Karpas-422 (cell line): ENCODE measurements at regions not wholly inside any gene's neighbourhood (a gene's known extent, or its start where the extent isn't known, plus 50 kb on each side); places are given as distances from the start of the nearest gene placed in this dataset.

Experiments
- DNase-seq: peaks from one replicate; pipeline ENCODE4 v3.0.0-alpha.2; 2015
- H2AFZ ChIP-seq: fragments of 200-600 bp; sonication (generic); 2 replicates; pipeline ENCODE4 v1.6.1; 2014; ENCODE audit warnings: antibody characterized with exemption, low read length, mixed read lengths
- H3K27ac ChIP-seq: fragments of 200-600 bp; sonication (generic); 2 replicates; pipeline ENCODE4 v1.5.1; 2014; ENCODE audit warnings: mild to moderate bottlenecking, low read length, moderate library complexity
- H3K27me3 ChIP-seq: fragments of 200-600 bp; sonication (generic); 2 replicates; pipeline ENCODE4 v1.6.1; 2014; ENCODE audit warnings: low read length, mixed read lengths
- H3K36me3 ChIP-seq: fragments of 200-600 bp; sonication (generic); 2 replicates; pipeline ENCODE4 v1.6.1; 2014; ENCODE audit warnings: low read length, mixed read lengths; ENCODE audit not compliant: insufficient read depth
- H3K4me1 ChIP-seq: fragments of 200-600 bp; sonication (generic); 2 replicates; pipeline ENCODE4 v1.6.1; 2014; ENCODE audit warnings: mild to moderate bottlenecking, low read length, mixed read lengths
- H3K4me2 ChIP-seq: fragments of 200-600 bp; sonication (generic); 2 replicates; pipeline ENCODE4 v1.6.1; 2014; ENCODE audit warnings: low read length, low read depth, mild to moderate bottlenecking; ENCODE audit not compliant: poor library complexity, severe bottlenecking
- H3K4me3 ChIP-seq: fragments of 200-600 bp; sonication (generic); 2 replicates; pipeline ENCODE4 v1.5.1; 2014; ENCODE audit warnings: mild to moderate bottlenecking, antibody characterized with exemption, low read length, mixed read lengths
- H3K79me2 ChIP-seq: fragments of 200-600 bp; sonication (generic); 2 replicates; pipeline ENCODE4 v1.6.1; 2014; ENCODE audit warnings: mild to moderate bottlenecking, low read length, mixed read lengths
- H3K9ac ChIP-seq: fragments of 200-600 bp; sonication (generic); 2 replicates; pipeline ENCODE4 v1.6.0; 2014; ENCODE audit warnings: low read length
- H3K9me2 ChIP-seq: fragments of 200-600 bp; sonication (generic), shearing (Covaris generic); replicated peaks from 2 replicates; pipeline ENCODE4 v1.6.0; 2014; ENCODE audit warnings: mild to moderate bottlenecking, low read length, moderate library complexity; ENCODE audit not compliant: insufficient read depth
- H3K9me3 ChIP-seq: fragments of 300-700, 200-600 bp; sonication (generic); 2 replicates; pipeline ENCODE4 v1.6.1; 2014; ENCODE audit warnings: low read length, mixed read lengths
- H4K20me1 ChIP-seq: fragments of 200-600 bp; sonication (generic); 2 replicates; pipeline ENCODE4 v1.6.1; 2014; ENCODE audit warnings: mild to moderate bottlenecking, antibody characterized with exemption, low read length, low read depth; ENCODE audit not compliant: insufficient read depth

DNA sequence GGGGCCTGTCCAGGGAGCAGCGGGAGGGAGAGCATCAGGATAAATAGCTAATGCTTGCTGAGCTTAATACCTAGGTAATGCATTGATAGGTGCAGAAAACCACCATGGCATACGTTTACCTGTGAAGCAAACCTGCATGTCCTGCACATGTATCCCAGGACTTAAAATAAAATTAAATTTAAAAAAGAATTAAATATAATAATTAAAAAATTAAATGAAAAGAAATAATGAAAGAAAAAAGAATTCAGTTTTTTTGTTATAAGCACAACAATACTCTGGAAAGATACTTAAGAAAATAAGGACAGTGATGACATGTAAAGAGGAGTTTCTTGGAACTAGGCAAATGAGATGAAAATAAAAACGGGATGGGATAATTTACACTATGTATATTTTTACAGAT is 386.2 kb downstream of the LRRIQ3 start:
- H3K79me2 ChIP-seq, result no peaks in the 10 kb centered on the region

DNA sequence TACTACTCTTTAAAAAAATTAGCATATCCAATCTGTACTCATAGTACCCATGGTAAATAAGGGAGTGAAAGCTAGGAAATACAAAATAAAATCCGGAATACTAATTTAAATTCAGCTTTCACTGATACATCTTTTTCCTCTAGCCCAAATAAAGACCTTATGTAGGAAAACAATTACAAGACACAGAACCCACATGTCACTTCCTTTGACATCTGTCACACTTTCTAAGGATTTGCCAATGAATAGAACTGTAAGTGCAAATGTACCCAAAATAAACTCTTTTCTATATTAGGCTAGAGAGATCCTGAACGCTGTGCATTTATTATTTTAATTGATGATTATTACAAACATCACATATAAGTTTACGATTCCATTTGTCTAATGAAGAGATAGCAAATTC is 393.0 kb downstream of the LRRIQ3 start:
- Histone ChIP-seq H2AFZ (no peak overlapping the region), H3K27me3 (no peaks in the 10 kb centered on the region), H3K9me3 (peaks cover 3% of the 10 kb centered on the region; the same call in 1 of the 2 replicates), H3K27ac (no peak overlapping the region), H3K36me3 (no peaks in the 10 kb centered on the region), H3K4me3 (no peak overlapping the region), H4K20me1 (no peaks in the 10 kb centered on the region), H3K4me2 (no peak overlapping the region), H3K9me2 (no peaks in the 10 kb centered on the region), H3K9ac (no peak overlapping the region), H3K4me1 (no peaks in the 10 kb centered on the region), H3K79me2 (no peaks in the 10 kb centered on the region)
- DNase-seq, result no peak

More for the DNA sequence above, 386.2 kb downstream of the LRRIQ3 start:
- no peak overlapping the region for H3K4me2 ChIP-seq
- H3K9me3 ChIP-seq, result peaks cover 12% of the 10 kb centered on the region
- no peak overlapping the region for H3K27ac ChIP-seq
- H2AFZ ChIP-seq, result no peak overlapping the region
- no peaks in the 10 kb centered on the region for H4K20me1 ChIP-seq
- DNase-seq, result no peak
- H3K36me3 ChIP-seq, result no peaks in the 10 kb centered on the region
- no peak overlapping the region for H3K4me3 ChIP-seq
- no peaks in the 10 kb centered on the region for H3K9me2 ChIP-seq
- H3K9ac ChIP-seq, result no peak overlapping the region
- no peaks in the 10 kb centered on the region for H3K4me1 ChIP-seq
- no peaks in the 10 kb centered on the region for H3K27me3 ChIP-seq

GRCh38 chr1:73803380-73803779 is 394.6 kb downstream of the LRRIQ3 start:
- no peak overlapping the region for H3K4me2 ChIP-seq
- H2AFZ ChIP-seq, result no peak overlapping the region
- H3K4me1 ChIP-seq, result no peaks in the 10 kb centered on the region

GRCh38 chr1:73801912-73802429 is 396.0 kb downstream of the LRRIQ3 start:
- DNase-seq, result no peak
- Histone ChIP-seq H3K27me3 (no peaks in the 10 kb centered on the region), H3K9me2 (no peaks in the 10 kb centered on the region), H4K20me1 (no peaks in the 10 kb centered on the region), H3K36me3 (no peaks in the 10 kb centered on the region), H3K4me2 (no peak overlapping the region), H2AFZ (no peak overlapping the region), H3K79me2 (no peaks in the 10 kb centered on the region), H3K4me3 (no peak overlapping the region), H3K27ac (no peak overlapping the region), H3K9me3 (0 out of 2 replicates have a peak, but pooled peaks cover 3% of the 10 kb centered on the region), H3K4me1 (no peaks in the 10 kb centered on the region), H3K9ac (no peak overlapping the region)

More at GRCh38 chr1:73803380-73803779, 394.6 kb downstream of the LRRIQ3 start:
- no peak overlapping the region for H3K4me3 ChIP-seq
- H3K9ac ChIP-seq, result no peak overlapping the region
- no peaks in the 10 kb centered on the region for H4K20me1 ChIP-seq
- DNase-seq, result no peak
- no peaks in the 10 kb centered on the region for H3K9me2 ChIP-seq
- no peak overlapping the region for H3K27ac ChIP-seq
- peaks cover 3% of the 10 kb centered on the region; the same call in 1 of the 2 replicates for H3K9me3 ChIP-seq
- H3K27me3 ChIP-seq, result no peaks in the 10 kb centered on the region
- no peaks in the 10 kb centered on the region for H3K79me2 ChIP-seq
- no peaks in the 10 kb centered on the region for H3K36me3 ChIP-seq

DNA sequence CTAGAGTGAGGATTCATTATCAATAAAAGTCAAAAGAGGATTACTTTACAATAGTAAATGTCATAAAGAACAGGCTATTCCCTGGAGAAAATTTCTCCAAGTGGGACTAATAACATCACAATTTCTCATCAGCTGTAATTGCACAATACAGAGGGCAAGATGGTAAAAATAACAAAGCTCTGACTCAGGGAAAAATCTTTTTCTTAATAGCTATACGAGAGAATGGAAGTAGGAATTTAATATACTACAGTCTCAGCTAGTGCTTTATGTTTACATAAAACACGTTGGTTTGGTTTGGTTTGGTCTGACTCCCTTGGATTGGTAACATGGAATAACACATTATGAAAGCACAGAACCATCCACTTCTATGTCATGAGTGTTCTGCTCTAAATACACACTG is 397.6 kb downstream of the LRRIQ3 start:
- Histone ChIP-seq H3K27me3 (no peaks in the 10 kb centered on the region), H3K79me2 (no peaks in the 10 kb centered on the region)
- DNase-seq, result no peak

DNA sequence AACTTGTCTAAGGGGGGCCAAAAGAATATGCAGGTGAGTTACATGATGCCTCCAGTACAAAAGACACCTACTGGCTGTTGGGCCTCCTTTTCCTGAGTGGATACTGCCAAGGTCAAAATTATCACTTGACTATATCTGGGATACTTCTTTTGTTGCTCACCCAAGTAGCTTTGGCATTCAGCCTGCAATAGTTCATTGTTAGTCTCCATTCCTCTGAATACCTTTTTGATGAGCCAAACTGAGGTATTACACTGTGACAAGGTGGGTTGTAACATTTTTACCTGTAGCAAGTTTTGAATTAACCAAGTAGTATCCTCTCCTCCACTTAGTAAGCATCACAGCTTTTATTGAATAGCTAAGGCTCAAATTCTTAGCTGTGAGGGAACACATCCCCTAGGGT is 408.0 kb downstream of the LRRIQ3 start:
- H3K4me3 ChIP-seq, result no peak overlapping the region
- no peak overlapping the region for H3K4me2 ChIP-seq
- H4K20me1 ChIP-seq, result no peaks in the 10 kb centered on the region
- H3K36me3 ChIP-seq, result no peaks in the 10 kb centered on the region
- H3K9me3 ChIP-seq, result peaks cover 6% of the 10 kb centered on the region
- H3K79me2 ChIP-seq, result no peaks in the 10 kb centered on the region
- H2AFZ ChIP-seq, result no peak overlapping the region
- no peaks in the 10 kb centered on the region for H3K27me3 ChIP-seq
- no peak overlapping the region for H3K9ac ChIP-seq
- no peaks in the 10 kb centered on the region for H3K4me1 ChIP-seq
- no peak overlapping the region for H3K27ac ChIP-seq
- no peaks in the 10 kb centered on the region for H3K9me2 ChIP-seq
- DNase-seq, result no peak

More for the DNA sequence above, 397.6 kb downstream of the LRRIQ3 start:
- Histone ChIP-seq H3K9ac (no peak overlapping the region), H3K9me3 (no peaks in the 10 kb centered on the region), H3K4me2 (no peak overlapping the region), H3K27ac (no peak overlapping the region), H3K9me2 (no peaks in the 10 kb centered on the region), H3K36me3 (no peaks in the 10 kb centered on the region), H3K4me1 (no peaks in the 10 kb centered on the region), H4K20me1 (no peaks in the 10 kb centered on the region), H3K4me3 (no peak overlapping the region), H2AFZ (no peak overlapping the region)

DNA sequence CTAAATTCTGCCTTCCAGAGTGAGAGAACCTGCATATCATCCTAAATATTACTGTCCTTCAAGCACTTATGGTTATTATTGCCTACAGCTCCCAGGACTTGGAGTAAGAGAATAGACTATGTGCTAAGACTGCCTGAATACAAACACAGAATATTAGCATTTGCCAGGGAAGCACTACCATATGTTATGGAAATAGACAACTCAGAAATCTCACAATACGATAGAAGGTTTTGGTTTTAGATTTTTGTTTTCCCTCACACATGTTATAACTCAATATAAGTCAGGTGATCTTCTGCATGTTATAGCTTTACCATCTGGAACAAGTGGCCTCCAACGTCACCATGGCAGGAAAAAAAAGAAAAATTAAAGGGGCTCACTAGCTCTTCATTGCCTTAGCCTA is 413.9 kb downstream of the LRRIQ3 start:
- DNase-seq, result no peak
- no peaks in the 10 kb centered on the region for H3K79me2 ChIP-seq
- H3K4me1 ChIP-seq, result no peaks in the 10 kb centered on the region
- no peaks in the 10 kb centered on the region for H3K9me2 ChIP-seq
- H3K4me3 ChIP-seq, result no peak overlapping the region
- no peak overlapping the region for H3K4me2 ChIP-seq
- H3K27ac ChIP-seq, result no peak overlapping the region
- peaks cover 13% of the 10 kb centered on the region for H3K9me3 ChIP-seq
- no peaks in the 10 kb centered on the region for H3K27me3 ChIP-seq
- no peak overlapping the region for H2AFZ ChIP-seq
- no peaks in the 10 kb centered on the region for H4K20me1 ChIP-seq
- no peak overlapping the region for H3K9ac ChIP-seq
- H3K36me3 ChIP-seq, result no peaks in the 10 kb centered on the region

- H3K9ac ChIP-seq, result no peak overlapping the region
- H3K27me3 ChIP-seq, result no peaks in the 10 kb centered on the region
- H3K79me2 ChIP-seq, result no peaks in the 10 kb centered on the region
- H3K36me3 ChIP-seq, result no peaks in the 10 kb centered on the region
- no peaks in the 10 kb centered on the region for H3K9me2 ChIP-seq
- H3K4me2 ChIP-seq, result no peak overlapping the region
- H4K20me1 ChIP-seq, result no peaks in the 10 kb centered on the region
- no peak overlapping the region for H3K4me3 ChIP-seq
- H2AFZ ChIP-seq, result no peak overlapping the region
- no peak overlapping the region for H3K27ac ChIP-seq
- peaks cover 13% of the 10 kb centered on the region for H3K9me3 ChIP-seq
- H3K4me1 ChIP-seq, result no peaks in the 10 kb centered on the region
- DNase-seq, result no peak
These were observed 414.6 kb downstream of the LRRIQ3 start for GRCh38 chr1:73783352-73783751.

- Histone ChIP-seq H3K9ac (no peak overlapping the region), H3K27ac (no peak overlapping the region), H3K79me2 (no peaks in the 10 kb centered on the region), H3K36me3 (no peaks in the 10 kb centered on the region), H2AFZ (no peak overlapping the region), H3K9me2 (no peaks in the 10 kb centered on the region), H3K9me3 (peaks cover 10% of the 10 kb centered on the region), H4K20me1 (no peaks in the 10 kb centered on the region), H3K27me3 (no peaks in the 10 kb centered on the region), H3K4me3 (no peak overlapping the region), H3K4me2 (no peak overlapping the region), H3K4me1 (no peaks in the 10 kb centered on the region)
- no peak for DNase-seq
These were observed 415.1 kb downstream of the LRRIQ3 start for GRCh38 chr1:73782901-73783300.
